OCI-LY7 (cell line): ENCODE measurements at regions not wholly inside any gene's neighbourhood (a gene's known extent, or its start where the extent isn't known, plus 50 kb on each side); places are given as distances from the start of the nearest gene placed in this dataset.

Experiments
- CTCF ChIP-seq: fragments of 200-600 bp; sonication (generic); conservative IDR thresholded peaks from 2 replicates; pipeline ENCODE4 v1.5.1; 2014; ENCODE audit warnings: mild to moderate bottlenecking, antibody characterized with exemption, low read length, moderate library complexity, mixed read lengths
- EZH2phosphoT487 ChIP-seq: fragments of 200-600 bp; sonication (generic); IDR thresholded peaks from 2 replicates; pipeline ENCODE4 v1.6.1; 2018; ENCODE audit warnings: low read depth, borderline replicate concordance, mild to moderate bottlenecking, mixed run types, antibody characterized with exemption, low read length, moderate library complexity, mixed read lengths

- TF ChIP-seq CTCF (no peak), EZH2phosphoT487 (no peak)
Measured at GRCh38 chr14:99063620-99064225, 208.3 kb downstream of the BCL11B start.
